ENCODE measurements at regions not wholly inside any gene's neighbourhood (a gene's known extent, or its start where the extent isn't known, plus 50 kb on each side); places are given as distances from the start of the nearest gene placed in this dataset.
A peak's percentile ranks its signal among the peaks of the same experiment; 100 is the strongest.

DNA sequence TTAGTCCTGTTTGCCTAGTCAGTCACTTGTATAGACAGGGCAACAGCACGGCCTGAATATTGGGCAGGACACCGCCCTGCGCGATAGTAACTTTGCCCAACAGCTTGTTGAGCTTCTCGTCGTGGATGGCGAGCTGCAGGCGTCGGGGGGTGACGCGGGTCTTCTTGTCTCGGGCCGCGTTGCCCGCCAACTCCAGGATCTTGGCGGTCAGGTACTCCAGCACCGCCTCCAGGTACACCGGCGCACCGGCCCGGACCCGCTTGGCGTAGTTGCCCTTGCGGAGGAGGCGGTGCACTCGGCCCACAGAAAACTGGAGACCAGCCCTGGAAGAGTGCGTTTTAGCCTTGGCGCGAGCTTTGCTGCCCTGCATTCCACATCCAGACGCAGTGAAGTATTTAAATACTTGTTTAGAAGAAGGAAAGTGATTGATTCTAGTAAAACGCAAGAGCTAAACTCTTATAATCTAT is 92.8 kb upstream of the BTN3A2 start:
- Mint-ChIP-seq H3K36me3 (ENCODE audit: low read depth, unreplicated experiment) (no peaks in the 10 kb centered on the region), H3K4me3 (ENCODE audit: unreplicated experiment) (no peak overlapping the region), H3K27ac (ENCODE audit: unreplicated experiment) (peak overlapping the region; percentile 72), H3K27me3 (ENCODE audit: unreplicated experiment) (peaks cover 4% of the 10 kb centered on the region), H3K4me1 (ENCODE audit: unreplicated experiment) (peaks cover 17% of the 10 kb centered on the region), H3K9me3 (ENCODE audit: unreplicated experiment) (no peaks in the 10 kb centered on the region)
- TF ChIP-seq, protein P1, sequence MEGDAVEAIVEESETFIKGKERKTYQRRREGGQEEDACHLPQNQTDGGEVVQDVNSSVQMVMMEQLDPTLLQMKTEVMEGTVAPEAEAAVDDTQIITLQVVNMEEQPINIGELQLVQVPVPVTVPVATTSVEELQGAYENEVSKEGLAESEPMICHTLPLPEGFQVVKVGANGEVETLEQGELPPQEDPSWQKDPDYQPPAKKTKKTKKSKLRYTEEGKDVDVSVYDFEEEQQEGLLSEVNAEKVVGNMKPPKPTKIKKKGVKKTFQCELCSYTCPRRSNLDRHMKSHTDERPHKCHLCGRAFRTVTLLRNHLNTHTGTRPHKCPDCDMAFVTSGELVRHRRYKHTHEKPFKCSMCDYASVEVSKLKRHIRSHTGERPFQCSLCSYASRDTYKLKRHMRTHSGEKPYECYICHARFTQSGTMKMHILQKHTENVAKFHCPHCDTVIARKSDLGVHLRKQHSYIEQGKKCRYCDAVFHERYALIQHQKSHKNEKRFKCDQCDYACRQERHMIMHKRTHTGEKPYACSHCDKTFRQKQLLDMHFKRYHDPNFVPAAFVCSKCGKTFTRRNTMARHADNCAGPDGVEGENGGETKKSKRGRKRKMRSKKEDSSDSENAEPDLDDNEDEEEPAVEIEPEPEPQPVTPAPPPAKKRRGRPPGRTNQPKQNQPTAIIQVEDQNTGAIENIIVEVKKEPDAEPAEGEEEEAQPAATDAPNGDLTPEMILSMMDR (IDR thresholded peaks at IDR 0.05; ENCODE audit: unreplicated experiment), result no peak
- DNase-seq (ENCODE audit: low spot score), result peak; percentile 46

DNA sequence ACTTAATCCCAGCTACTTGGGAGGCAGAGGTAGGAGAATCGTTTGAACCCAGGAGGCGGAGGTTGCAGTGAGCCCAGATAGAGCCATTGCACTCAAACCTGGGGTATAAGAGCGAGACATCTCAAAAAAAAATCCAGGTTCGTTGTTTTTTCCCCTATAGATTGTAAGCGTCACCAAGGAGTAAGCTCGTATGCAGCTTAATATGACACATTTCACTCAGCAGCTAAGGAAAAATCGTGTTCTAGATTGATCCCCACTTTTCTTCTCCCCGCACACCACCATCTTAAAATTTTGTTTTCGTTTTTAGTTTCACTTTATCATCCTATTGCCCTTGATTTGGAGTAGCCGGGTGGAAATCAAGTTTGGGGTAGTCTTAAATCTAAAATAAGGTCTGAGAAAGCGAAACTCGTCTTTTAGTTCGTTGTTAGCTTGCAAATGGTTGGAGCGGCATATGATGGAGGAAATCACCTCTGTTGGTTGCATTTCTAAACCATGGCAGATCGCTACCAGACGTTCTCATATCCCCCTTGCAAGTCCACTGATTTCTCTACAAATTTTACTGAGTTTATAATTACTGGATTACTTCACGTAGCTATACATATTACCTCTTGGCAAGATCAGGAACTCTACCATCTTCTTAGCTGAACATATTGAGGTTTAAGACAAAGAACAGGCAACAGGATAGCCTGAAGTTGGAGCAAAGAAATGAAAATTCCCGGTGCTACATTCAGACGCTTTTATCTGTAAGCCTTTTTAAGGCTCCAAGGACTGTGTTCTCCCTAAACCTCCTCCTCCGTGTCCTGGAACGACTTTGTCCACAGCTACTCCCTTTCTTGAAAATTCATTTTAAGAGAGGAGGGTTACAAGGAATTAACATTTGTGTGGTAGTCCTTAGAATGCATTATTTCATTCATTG is 91.1 kb upstream of the BTN3A2 start:
- H3K4me1 Mint-ChIP-seq (ENCODE audit: unreplicated experiment), result peaks cover 20% of the 10 kb centered on the region
- no peak overlapping the region for H3K27ac Mint-ChIP-seq (ENCODE audit: unreplicated experiment)
- H3K36me3 Mint-ChIP-seq (ENCODE audit: low read depth, unreplicated experiment), result no peaks in the 10 kb centered on the region
- H3K9me3 Mint-ChIP-seq (ENCODE audit: unreplicated experiment), result no peaks in the 10 kb centered on the region
- DNase-seq (ENCODE audit: low spot score), result no peak
- no peak overlapping the region for H3K4me3 Mint-ChIP-seq (ENCODE audit: unreplicated experiment)
- TF ChIP-seq, protein P1 (IDR thresholded peaks at IDR 0.05; ENCODE audit: unreplicated experiment), result no peak
- peaks cover 1% of the 10 kb centered on the region for H3K27me3 Mint-ChIP-seq (ENCODE audit: unreplicated experiment)

DNA sequence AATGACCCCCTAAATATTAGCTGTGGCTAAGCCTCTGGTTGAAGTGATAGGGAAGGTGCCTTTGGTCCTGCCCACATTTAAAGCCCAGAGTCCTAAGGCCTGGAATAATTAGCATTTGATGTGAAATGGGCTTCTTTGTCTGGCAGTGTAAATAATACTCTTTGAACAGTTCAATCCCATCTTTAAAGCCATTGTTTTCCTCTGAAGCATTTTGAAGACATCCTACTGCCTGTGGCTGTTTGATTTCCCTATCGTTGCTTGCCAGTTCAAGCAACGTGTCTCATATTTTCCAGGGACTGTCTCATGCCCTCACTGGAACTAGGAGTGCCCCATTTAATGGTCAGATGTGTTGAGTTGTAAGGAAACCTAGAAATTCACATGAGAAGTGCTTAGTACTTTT is 89.3 kb upstream of the BTN3A2 start:
- Mint-ChIP-seq H3K27ac (ENCODE audit: unreplicated experiment) (no peak overlapping the region), H3K4me1 (ENCODE audit: unreplicated experiment) (peaks cover 14% of the 10 kb centered on the region), H3K36me3 (ENCODE audit: low read depth, unreplicated experiment) (no peaks in the 10 kb centered on the region), H3K27me3 (ENCODE audit: unreplicated experiment) (no peaks in the 10 kb centered on the region), H3K4me3 (ENCODE audit: unreplicated experiment) (no peak overlapping the region), H3K9me3 (ENCODE audit: unreplicated experiment) (no peaks in the 10 kb centered on the region)
- TF ChIP-seq, protein P1 (IDR thresholded peaks at IDR 0.05; ENCODE audit: unreplicated experiment), result no peak
- DNase-seq (ENCODE audit: low spot score), result no peak

DNA sequence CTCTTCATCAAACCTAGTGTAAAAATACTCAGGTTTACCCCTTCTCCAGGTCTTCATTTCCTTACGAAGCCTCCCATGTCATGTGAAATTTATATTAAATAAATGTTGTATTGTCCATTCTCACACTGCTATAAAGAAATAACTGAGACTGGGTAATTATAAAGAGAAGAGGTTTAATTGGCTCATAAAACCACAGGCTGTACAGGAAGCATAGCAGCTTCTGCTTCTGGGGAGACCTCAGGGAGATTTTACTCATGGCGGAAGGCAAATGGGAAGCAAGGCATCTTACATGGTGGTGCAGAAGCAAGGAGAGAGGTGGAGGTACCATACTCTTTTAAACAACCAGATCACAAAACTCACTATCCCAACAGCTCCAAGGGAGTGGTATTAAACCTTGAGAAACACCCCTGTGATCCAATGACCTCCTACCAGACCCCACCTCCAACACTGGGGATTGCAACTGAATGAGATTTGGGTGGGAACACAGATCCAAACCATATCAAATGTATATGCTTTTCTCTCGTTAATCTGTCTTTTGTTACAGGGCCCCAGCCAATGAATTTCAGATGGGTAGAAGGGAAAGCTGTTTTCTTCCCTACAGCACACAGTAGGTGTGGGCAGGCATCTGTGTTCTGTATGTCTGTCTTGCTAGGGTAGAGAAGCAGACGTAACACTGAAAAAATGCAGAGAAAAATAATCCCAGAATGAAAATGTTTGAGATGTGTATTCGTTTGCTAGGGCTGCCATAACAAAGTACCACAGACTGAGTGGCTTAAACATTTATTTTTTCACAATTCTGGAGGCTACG is 88.0 kb upstream of the BTN3A2 start:
- no peaks in the 10 kb centered on the region for H3K9me3 Mint-ChIP-seq (ENCODE audit: unreplicated experiment)
- TF ChIP-seq, protein P1 (IDR thresholded peaks at IDR 0.05; ENCODE audit: unreplicated experiment), result no peak
- no peak for DNase-seq (ENCODE audit: low spot score)
- H3K36me3 Mint-ChIP-seq (ENCODE audit: low read depth, unreplicated experiment), result no peaks in the 10 kb centered on the region
- H3K27me3 Mint-ChIP-seq (ENCODE audit: unreplicated experiment), result no peaks in the 10 kb centered on the region
- H3K4me3 Mint-ChIP-seq (ENCODE audit: unreplicated experiment), result no peak overlapping the region
- H3K4me1 Mint-ChIP-seq (ENCODE audit: unreplicated experiment), result peaks cover 14% of the 10 kb centered on the region
- peak overlapping the region; percentile 75 for H3K27ac Mint-ChIP-seq (ENCODE audit: unreplicated experiment)
